Urinary bladder (tissue), 3 donors: ENCODE measurements at regions not wholly inside any gene's neighbourhood (a gene's known extent, or its start where the extent isn't known, plus 50 kb on each side); places are given as distances from the start of the nearest gene placed in this dataset.
"Not testable (repeated sequence)": the region's sequence is repeated elsewhere in the genome, so short reads cannot be mapped to it uniquely, and the experiment has no call there.

ENCODE experiments used
- DNase-seq: peaks from one replicate; pipeline ENCODE4 v3.0.0-alpha.2; 2015; ENCODE audit errors: extremely low spot score
- H3K27ac ChIP-seq: one replicate; pipeline ENCODE4 v1.5.1; 2013; ENCODE audit warnings: low read depth, mild to moderate bottlenecking, moderate library complexity
- H3K36me3 ChIP-seq: one replicate; pipeline ENCODE4 v1.6.1; 2013; ENCODE audit warnings: mild to moderate bottlenecking, moderate library complexity; ENCODE audit not compliant: insufficient read depth
- H3K4me1 ChIP-seq: one replicate; pipeline ENCODE4 v1.6.1; 2013; ENCODE audit warnings: mild to moderate bottlenecking, moderate library complexity; ENCODE audit not compliant: insufficient read depth
- H3K4me3 ChIP-seq: one replicate; pipeline ENCODE4 v1.5.1; 2013; ENCODE audit warnings: low read depth, low read length
- WGBS: extraction: QIAGEN DNeasy Blood & Tissue Kit; methylation state at CpG from one replicate; pipeline ENCODE4 v1.1.7; 2013; 5-methylcytosine and 5-hydroxymethylcytosine counted together
- donor health status: healthy with polysubstance abuse.
- donor health status: healthy.

GRCh38 chr4:97140545-97140944 is 1002.7 kb downstream of the STPG2 start:
- H3K36me3 ChIP-seq: no peaks in the 10 kb centered on the region
- no peak for DNase-seq
- no peak overlapping the region for H3K4me3 ChIP-seq
- no peaks in the 10 kb centered on the region for H3K4me1 ChIP-seq
- H3K27ac ChIP-seq: no peak overlapping the region
- 78% methylated on average over 3 of the region's 3 CpGs for WGBS

GRCh38 chr4:97141332-97141731 is 1001.9 kb downstream of the STPG2 start:
- 85% methylated on average over 5 of the region's 5 CpGs for WGBS

GRCh38 chr4:97142410-97142809 is 1000.9 kb downstream of the STPG2 start:
- 41% methylated on average over 2 of the region's 2 CpGs for WGBS
- H3K36me3 ChIP-seq: no peaks in the 10 kb centered on the region
- no peak for DNase-seq

More at GRCh38 chr4:97141332-97141731, 1001.9 kb downstream of the STPG2 start:
- H3K4me1 ChIP-seq, H3K36me3 ChIP-seq, H3K4me3 ChIP-seq, H3K27ac ChIP-seq, DNase-seq: not testable (repeated sequence)

GRCh38 chr4:97142893-97143292 is 1000.4 kb downstream of the STPG2 start:
- no peaks in the 10 kb centered on the region for H3K4me1 ChIP-seq
- no peak overlapping the region for H3K27ac ChIP-seq
- H3K4me3 ChIP-seq: no peak overlapping the region
- H3K36me3 ChIP-seq: no peaks in the 10 kb centered on the region
- 74% methylated on average over 4 of the region's 4 CpGs for WGBS
- no peak for DNase-seq

More at GRCh38 chr4:97142410-97142809, 1000.9 kb downstream of the STPG2 start:
- no peak overlapping the region for H3K27ac ChIP-seq
- no peak overlapping the region for H3K4me3 ChIP-seq
- H3K4me1 ChIP-seq: no peaks in the 10 kb centered on the region

GRCh38 chr4:97144199-97144598 is 999.1 kb downstream of the STPG2 start:
- Histone ChIP-seq H3K27ac (no peak overlapping the region), H3K4me1 (no peaks in the 10 kb centered on the region), H3K36me3 (no peaks in the 10 kb centered on the region), H3K4me3 (no peak overlapping the region)
- no peak for DNase-seq
- 92% methylated on average over 1 of the region's 1 CpG for WGBS

- Histone ChIP-seq H3K27ac (no peak overlapping the region), H3K36me3 (no peaks in the 10 kb centered on the region), H3K4me1 (no peaks in the 10 kb centered on the region), H3K4me3 (no peak overlapping the region)
- WGBS: 95% methylated on average over 2 of the region's 2 CpGs
- no peak for DNase-seq
Measured at GRCh38 chr4:97150966-97151365, 992.3 kb downstream of the STPG2 start.

GRCh38 chr4:97152149-97152548 is 991.1 kb downstream of the STPG2 start:
- Histone ChIP-seq H3K4me3 (no peak overlapping the region), H3K27ac (no peak overlapping the region), H3K36me3 (no peaks in the 10 kb centered on the region)

GRCh38 chr4:97153042-97153441 is 990.2 kb downstream of the STPG2 start:
- no peak overlapping the region for H3K27ac ChIP-seq
- 91% methylated on average over 1 of the region's 1 CpG for WGBS
- no peak overlapping the region for H3K4me3 ChIP-seq
- no peaks in the 10 kb centered on the region for H3K36me3 ChIP-seq
- H3K4me1 ChIP-seq: no peaks in the 10 kb centered on the region
- no peak for DNase-seq

More at GRCh38 chr4:97152149-97152548, 991.1 kb downstream of the STPG2 start:
- no peaks in the 10 kb centered on the region for H3K4me1 ChIP-seq
- DNase-seq: no peak

- no peaks in the 10 kb centered on the region for H3K36me3 ChIP-seq
- WGBS: 82% methylated on average over 1 of the region's 1 CpG
- no peak overlapping the region for H3K27ac ChIP-seq
Measured at GRCh38 chr4:97159625-97160024, 983.7 kb downstream of the STPG2 start.

GRCh38 chr4:97185233-97185632 is 958.0 kb downstream of the STPG2 start:
- no peak overlapping the region for H3K4me3 ChIP-seq
- H3K4me1 ChIP-seq: no peaks in the 10 kb centered on the region
- no peak for DNase-seq
- no peak overlapping the region for H3K27ac ChIP-seq
- no peaks in the 10 kb centered on the region for H3K36me3 ChIP-seq

More at GRCh38 chr4:97159625-97160024, 983.7 kb downstream of the STPG2 start:
- DNase-seq: no peak
- no peak overlapping the region for H3K4me3 ChIP-seq
- H3K4me1 ChIP-seq: no peaks in the 10 kb centered on the region

GRCh38 chr4:97197106-97197505 is 946.2 kb downstream of the STPG2 start:
- H3K27ac ChIP-seq: no peak overlapping the region
- no peak for DNase-seq
- H3K4me3 ChIP-seq: no peak overlapping the region
- no peaks in the 10 kb centered on the region for H3K4me1 ChIP-seq
- 59% methylated on average over 2 of the region's 2 CpGs for WGBS
- no peaks in the 10 kb centered on the region for H3K36me3 ChIP-seq

GRCh38 chr4:97208749-97209148 is 934.5 kb downstream of the STPG2 start:
- 82% methylated on average over 1 of the region's 1 CpG for WGBS
- H3K27ac ChIP-seq: no peak overlapping the region
- no peaks in the 10 kb centered on the region for H3K4me1 ChIP-seq
- H3K4me3 ChIP-seq: no peak overlapping the region
- no peaks in the 10 kb centered on the region for H3K36me3 ChIP-seq
- DNase-seq: no peak

- Histone ChIP-seq H3K36me3 (no peaks in the 10 kb centered on the region), H3K27ac (no peak overlapping the region), H3K4me1 (no peaks in the 10 kb centered on the region), H3K4me3 (no peak overlapping the region)
- WGBS: 77% methylated on average over 5 of the region's 5 CpGs
- no peak for DNase-seq
Measured at GRCh38 chr4:97215409-97215941, 927.8 kb downstream of the STPG2 start.

GRCh38 chr4:97216046-97216445 is 927.2 kb downstream of the STPG2 start:
- Histone ChIP-seq H3K4me3 (no peak overlapping the region), H3K27ac (no peak overlapping the region), H3K36me3 (no peaks in the 10 kb centered on the region), H3K4me1 (no peaks in the 10 kb centered on the region)
- 73% methylated on average over 4 of the region's 4 CpGs for WGBS
- DNase-seq: no peak

- Histone ChIP-seq H3K27ac (no peak overlapping the region), H3K4me3 (no peak overlapping the region), H3K4me1 (no peaks in the 10 kb centered on the region), H3K36me3 (no peaks in the 10 kb centered on the region)
- WGBS: 37% methylated on average over 3 of the region's 3 CpGs
- no peak for DNase-seq
Measured at GRCh38 chr4:97235521-97235920, 907.8 kb downstream of the STPG2 start.
